GM12891 (cell line): ENCODE measurements at regions not wholly inside any gene's neighbourhood (a gene's known extent, or its start where the extent isn't known, plus 50 kb on each side); places are given as distances from the start of the nearest gene placed in this dataset.

Experiments used
- POLR2A ChIP-seq: IDR thresholded peaks from 2 replicates; pipeline ENCODE4 v1.6.1; 2011; ENCODE audit warnings: low read depth, low read length, control low read depth
- POLR2AphosphoS5 ChIP-seq: IDR thresholded peaks from 2 replicates; pipeline ENCODE4 v1.6.1; 2011; ENCODE audit warnings: low read depth, low read length, control low read depth
- SPI1 ChIP-seq: IDR thresholded peaks from 2 replicates; pipeline ENCODE4 v1.6.1; 2011; ENCODE audit warnings: low read depth, low read length, control low read depth

DNA sequence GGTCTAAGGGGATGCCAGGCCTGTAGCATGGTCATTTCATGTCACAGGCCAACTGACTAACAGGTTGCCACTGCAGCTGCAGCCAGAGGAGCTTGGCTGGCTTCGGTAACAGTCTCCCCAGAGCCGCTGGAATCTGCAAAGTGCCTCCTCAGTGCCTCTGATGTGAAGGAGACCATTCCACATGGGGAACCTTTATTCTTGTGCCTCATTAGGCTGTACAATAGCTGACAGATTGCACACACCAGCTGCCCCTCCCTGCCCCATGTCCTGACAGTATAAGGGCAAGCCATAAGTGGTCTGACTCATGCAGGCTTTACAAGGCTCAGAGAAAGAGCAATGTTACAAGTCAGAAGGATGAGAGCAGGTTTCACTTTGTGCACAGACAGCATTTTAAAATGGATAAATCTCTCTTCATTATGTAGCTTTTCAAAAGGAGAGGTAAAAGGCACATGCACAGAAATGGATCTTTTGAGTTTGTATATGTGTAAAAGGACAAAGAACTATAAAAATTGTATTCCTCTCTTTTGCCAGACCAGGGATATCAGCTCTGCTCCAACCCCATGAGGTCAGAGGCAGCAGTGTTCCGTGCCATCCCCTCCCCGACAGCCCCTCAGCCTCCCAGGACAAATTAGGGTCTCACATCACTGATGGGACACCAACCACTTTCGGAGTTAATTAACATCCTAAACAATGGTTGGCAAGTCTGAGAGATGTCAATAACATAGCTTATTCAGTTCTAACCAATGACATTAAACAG is 467.8 kb downstream of the TMEM232 start:
- no peak for TF ChIP-seq POLR2AphosphoS5
- TF ChIP-seq POLR2A = no peak
- TF ChIP-seq SPI1 = no peak
